Heart right ventricle (tissue), 16 donors: ENCODE measurements at regions not wholly inside any gene's neighbourhood (a gene's known extent, or its start where the extent isn't known, plus 50 kb on each side); places are given as distances from the start of the nearest gene placed in this dataset.
"Not testable (repeated sequence)": the region's sequence is repeated elsewhere in the genome, so short reads cannot be mapped to it uniquely, and the experiment has no call there.

Experiments
- ATAC-seq, 8 donors: fragments of 200-7000 bp; cut with Tn5 transposase; one replicate each; pipeline ENCODE4 v1.9.1; 2020; ENCODE audit warnings: mild to moderate bottlenecking in 8 of 8, moderate library complexity in 8 of 8, moderate number of reproducible peaks in 1 of 8
- DNase-seq, 2 donors: peaks; one replicate each; pipeline ENCODE4 v3.0.0-alpha.2; 2020
- H3K27ac ChIP-seq, 10 donors: fragments of 200-600 bp; sonication (generic) in 2 of 10; one replicate each; pipeline versions ENCODE4 v1.5.0 to v1.8.0; 2020 to 2022; ENCODE audit warnings: mild to moderate bottlenecking in 3 of 10
- H3K27me3 ChIP-seq, 7 donors: fragments of 200-600 bp; one replicate each; pipeline ENCODE4 v1.8.0; 2021 to 2022; ENCODE audit warnings: mild to moderate bottlenecking in 2 of 7
- H3K36me3 ChIP-seq, 9 donors: fragments of 200-600 bp; sonication (generic) in 1 of 9; one replicate each; pipeline versions ENCODE4 v1.5.0 to v1.8.0; 2020 to 2022; ENCODE audit warnings: mild to moderate bottlenecking in 2 of 9
- H3K4me1 ChIP-seq, 9 donors: fragments of 200-600 bp; sonication (generic) in 1 of 9; one replicate each; pipeline versions ENCODE4 v1.5.0 to v1.8.0; 2020 to 2022; ENCODE audit warnings: mild to moderate bottlenecking in 4 of 9
- H3K4me3 ChIP-seq, 10 donors: fragments of 200-600 bp; sonication (generic) in 2 of 10; one replicate each; pipeline versions ENCODE4 v1.5.0 to v1.8.0; 2020 to 2022; ENCODE audit warnings: mild to moderate bottlenecking in 7 of 10, moderate library complexity in 2 of 10
- H3K9me3 ChIP-seq, 11 donors: fragments of 200-600 bp in 10 of 11; sonication (generic) in 2 of 11; one replicate each; pipeline versions ENCODE4 v1.5.0 to v1.8.0; 2013 to 2022; ENCODE audit warnings: mild to moderate bottlenecking in 2 of 11, control low read depth in 1 of 11, moderate library complexity in 1 of 11
- CTCF ChIP-seq, 9 donors: fragments of 200-600 bp; sonication (generic) in 2 of 9; IDR thresholded peaks; one replicate each; pipeline versions ENCODE4 v1.5.0 to v1.8.0; 2021 to 2022; ENCODE audit warnings: antibody characterized with exemption in 9 of 9, mild to moderate bottlenecking in 5 of 9, moderate library complexity in 1 of 9
- WGBS, 2 donors: extraction: QIAGEN DNeasy Blood & Tissue Kit; methylation state at CpG; one replicate each; pipeline ENCODE4 v1.1.7; 2013; ENCODE audit warnings: inconsistent platforms in 1 of 2; 5-methylcytosine and 5-hydroxymethylcytosine counted together
- intact Hi-C, 10 donors: fragments of 100-400 bp; cut with DNase I; formaldehyde crosslinking; loops; one replicate each; pipeline versions ENCODE4 v1.11.1 to v1.14.2; 2022
- donor health status: Arrhythmogenic right ventricular cardiomyopathy.
- donor health status: ischemic (EF 13 %, LVEDD 7.1; RV severe dilation, severe dysfunction).
- donor health status: healthy with polysubstance abuse.
- donor health status: DM: no; HTN: yes; CAD: no.
- donor health status: DM: no; HTN: no; CAD: no.
- donor health status: ischemic (EF 25% LVEDD 6.9; RV normal size, moderate dysfunction).
- donor health status: ischemic (EF 25% LVEDD 5.7; RV mildly dilated, moderate dysfunction).
- donor health status: healthy.
- donor health status: DM: yes; HTN: yes; CAD: no.
- donor health status: Ischemic cardiomyopathy.
- donor health status: ischemic (EF 35%, LVEDD 5.7; RV mildly dilated, moderate dysfunction).
- donor health status: nonischemic (EF 11% LVEDD 7.7; RV severe dilation, severe dysfunction).
- donor health status: DM: yes; HTN: yes; CAD: no.
- donor health status: PGD.
- donor health status: ischemic (EF 29% LVEDD 5.4; RV normal size, mild dysfunction).
- donor health status: nonischemic (EF 23%, LVEDD 6.1; RV moderate dilation, normal function).

DNA sequence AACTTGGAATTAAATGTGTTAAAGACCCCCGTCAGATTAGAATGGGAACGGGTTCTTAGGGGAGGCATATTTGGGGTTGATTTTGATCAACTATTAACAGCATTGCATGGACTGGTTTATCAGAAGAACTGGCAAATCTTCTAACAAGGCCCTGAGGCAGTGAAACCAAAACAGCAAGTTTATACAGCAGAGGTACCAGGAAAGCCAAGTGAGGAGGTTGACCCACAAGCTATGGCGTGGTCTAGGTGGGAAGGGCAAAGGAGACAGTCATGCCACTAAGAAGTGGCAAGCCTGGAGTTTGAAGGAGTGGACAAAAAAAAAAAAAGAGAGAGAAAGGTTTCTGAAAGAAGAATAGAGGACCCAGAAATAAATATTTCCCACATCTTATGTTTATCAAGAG, 187.0 kb downstream of the MREG start:
- 72 to 73% methylated on average over 3 of the region's 3 CpGs for WGBS, 2 donors
- H3K36me3 ChIP-seq = no peaks in the 10 kb centered on the region
- H3K9me3 ChIP-seq = peaks cover 0 to 19% (median 0%) of the 10 kb centered on the region in 11 donors
- TF ChIP-seq CTCF (IDR thresholded peaks at IDR 0.05) = no peak
- DNase-seq (no peak), ATAC-seq (no peak)
- no peaks in the 10 kb centered on the region for H3K27me3 ChIP-seq
- peak overlapping the region in 1 of 10 donors; percentile 22 for H3K27ac ChIP-seq
- intact Hi-C loops = no loop called here
- peaks cover 0 to 32% (median 4%) of the 10 kb centered on the region in 9 donors for H3K4me1 ChIP-seq
- H3K4me3 ChIP-seq = no peak overlapping the region

DNA sequence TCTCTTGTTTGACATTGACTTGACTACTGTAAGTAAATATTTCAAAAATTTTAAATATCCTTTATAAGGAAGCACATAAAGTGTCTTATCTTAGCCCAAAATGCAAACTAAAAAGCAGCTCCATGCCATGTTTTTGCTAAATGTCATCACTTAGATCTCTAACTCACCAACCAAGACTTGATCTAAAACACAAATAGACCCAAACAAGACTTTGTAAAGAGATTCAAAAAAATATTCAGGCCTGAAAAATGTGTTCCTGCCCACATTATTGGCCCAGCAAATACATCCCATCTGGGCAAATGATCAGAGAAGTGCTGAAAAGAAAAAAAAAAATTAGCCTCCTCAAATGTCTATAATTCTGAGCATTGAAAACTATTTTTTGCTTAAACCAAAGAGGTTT, 187.6 kb downstream of the MREG start:
- Histone ChIP-seq H3K36me3 (no peaks in the 10 kb centered on the region), H3K4me1 (peaks cover 0 to 27% (median 4%) of the 10 kb centered on the region in 9 donors), H3K4me3 (no peak overlapping the region), H3K9me3 (peaks cover 0 to 26% (median 0%) of the 10 kb centered on the region in 11 donors), H3K27ac (no peak overlapping the region), H3K27me3 (no peaks in the 10 kb centered on the region)
- DNase-seq (no peak), ATAC-seq (no peak)
- TF ChIP-seq CTCF (IDR thresholded peaks at IDR 0.05) = no peak
- intact Hi-C loops = no loop called here

DNA sequence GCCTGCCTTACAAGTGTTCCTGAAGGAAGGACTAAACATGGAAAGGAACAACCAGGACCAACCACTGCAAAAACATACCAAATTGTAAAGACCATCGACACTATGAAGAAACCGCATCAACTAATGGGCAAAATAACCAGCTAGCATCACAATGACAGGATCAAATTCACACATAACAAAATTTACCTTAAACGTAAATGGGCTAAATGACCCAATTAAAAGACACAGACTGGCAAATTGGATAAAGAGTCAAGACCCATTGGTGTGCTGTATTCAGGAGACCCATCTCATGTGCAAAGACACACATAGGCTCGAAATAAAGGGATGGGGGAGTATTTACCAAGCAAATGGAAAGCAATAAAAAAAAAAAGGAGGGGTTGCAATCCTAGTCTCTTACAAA, 192.1 kb downstream of the MREG start:
- DNase-seq, intact Hi-C loops, ATAC-seq, H3K27ac ChIP-seq, H3K4me3 ChIP-seq, H3K27me3 ChIP-seq, H3K36me3 ChIP-seq: not testable (repeated sequence)
- Histone ChIP-seq H3K9me3 (peaks cover 0 to 38% (median 7%) of the 10 kb centered on the region in 11 donors), H3K4me1 (peaks cover 0 to 20% (median 0%) of the 10 kb centered on the region in 9 donors)
- WGBS, 2 donors = 90% methylated on average over 4 of the region's 4 CpGs

DNA sequence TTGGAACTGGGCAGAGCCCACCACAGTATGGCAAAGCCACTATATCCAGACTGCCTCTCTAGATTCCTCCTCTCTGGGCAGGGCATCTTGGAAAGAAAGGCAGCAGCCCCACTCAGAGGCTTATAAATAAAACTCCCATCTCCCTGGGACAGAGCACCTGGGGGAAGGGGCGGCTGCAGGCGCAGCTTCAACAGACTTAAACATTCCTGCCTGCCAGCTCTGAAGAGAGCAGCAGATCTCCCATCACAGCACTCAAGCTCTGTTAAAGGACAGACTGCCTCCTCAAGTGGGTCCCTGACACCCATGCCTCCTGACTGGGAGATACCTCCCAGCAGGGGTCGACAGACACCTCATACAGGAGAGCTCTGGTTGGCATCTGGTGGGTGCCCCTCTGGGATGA, 193.6 kb downstream of the MREG start:
- H3K27ac ChIP-seq, intact Hi-C loops, DNase-seq, H3K27me3 ChIP-seq, ATAC-seq, H3K36me3 ChIP-seq, H3K4me3 ChIP-seq: not testable (repeated sequence)
- WGBS, 2 donors = 90 to 98% methylated on average over 3 of the region's 3 CpGs
- peaks cover 0 to 25% (median 4%) of the 10 kb centered on the region in 9 donors for H3K4me1 ChIP-seq
- H3K9me3 ChIP-seq = peaks cover 0 to 38% (median 7%) of the 10 kb centered on the region in 11 donors

GRCh38 chr2:215817046-215817445, 196.3 kb downstream of the MREG start:
- no peak overlapping the region for H3K27ac ChIP-seq
- 82 to 85% methylated on average over 1 of the region's 1 CpG for WGBS, 2 donors

More at GRCh38 chr2:215817046-215817445, 196.3 kb downstream of the MREG start:
- DNase-seq (no peak), ATAC-seq (no peak)
- peaks cover 0 to 25% (median 4%) of the 10 kb centered on the region in 9 donors for H3K4me1 ChIP-seq
- intact Hi-C loops = no loop called here
- TF ChIP-seq CTCF (IDR thresholded peaks at IDR 0.05) = no peak
- peaks cover 0 to 25% (median 7%) of the 10 kb centered on the region in 11 donors for H3K9me3 ChIP-seq
- no peaks in the 10 kb centered on the region for H3K36me3 ChIP-seq
- no peaks in the 10 kb centered on the region for H3K27me3 ChIP-seq
- no peak overlapping the region for H3K4me3 ChIP-seq
